HCT116 (cell line): ENCODE measurements at regions not wholly inside any gene's neighbourhood (a gene's known extent, or its start where the extent isn't known, plus 50 kb on each side); places are given as distances from the start of the nearest gene placed in this dataset.
A peak's percentile ranks its signal among the peaks of the same experiment; 100 is the strongest.

Experiments
- ATAC-seq: fragments of 200-7000 bp; cut with Tn5 transposase; 2 replicates; pipeline ENCODE4 v1.9.1; 2020; ENCODE audit warnings: mild to moderate bottlenecking, moderate library complexity
- BruUV-seq: library from RNA; stranded (reverse); fragments of 400-500 nt; replicated peaks from 2 replicates; lab custom pipeline; 2021; lab: Mats Ljungman, UMichigan
- CTCF ChIA-PET: fragments of 300-600 bp; sonication (Branson Sonifier 250); formaldehyde crosslinking; loops from one replicate; lab custom pipeline; 2021; ENCODE audit warnings: antibody characterized with exemption; lab: Charles Lee
- POLR2A ChIA-PET: fragments of 300-600, 350-600 bp; sonication (Branson Sonifier 250); formaldehyde crosslinking; loops from one replicate; lab custom pipeline; 2021; ENCODE audit warnings: antibody characterized with exemption; lab: Charles Lee
- RAD21 ChIA-PET, 2 experiments: fragments of 300-600 bp; sonication (Branson Sonifier 250); formaldehyde crosslinking; loops; one replicate each; lab custom pipeline; 2023; ENCODE audit warnings: low total read pairs in 2 of 2; ENCODE audit not compliant: uncharacterized antibody in 2 of 2, unreplicated experiment in 2 of 2, low non-redundant PET in 1 of 2; lab: Charles Lee
- DNase-seq: peaks from one replicate; pipeline ENCODE4 v3.0.0-alpha.2; 2010; ENCODE audit warnings: low read depth, low spot score
- H2AFZ ChIP-seq: fragments of 200-600 bp; shearing (Covaris generic), sonication (generic); 2 replicates; pipeline ENCODE4 v1.6.1; 2017; ENCODE audit warnings: low read depth, mixed run types, mixed read lengths, antibody characterized with exemption, low read length; ENCODE audit not compliant: poor library complexity, severe bottlenecking
- H3K27ac ChIP-seq: 2 replicates; pipeline ENCODE4 v1.5.1; 2012; ENCODE audit warnings: low read depth, low read length
- H3K27me3 ChIP-seq: fragments of 200-600 bp; sonication (generic); 2 replicates; pipeline ENCODE4 v1.6.1; 2016; ENCODE audit warnings: mixed run types, low read length, mixed read lengths; ENCODE audit not compliant: insufficient read depth
- H3K36me3 ChIP-seq, 2 experiments: fragments of 200-500 bp in 1 of 2; fragments of 200-600 bp in 1 of 2; sonication (Bioruptor generic) in 1 of 2; sonication (generic) in 1 of 2; 2 replicates each; pipeline versions ENCODE4 v1.5.1 to v1.6.1; 2014 to 2016; ENCODE audit warnings: low read length in 2 of 2, inconsistent platforms in 1 of 2, mixed read lengths in 1 of 2, mixed run types in 1 of 2; ENCODE audit not compliant: insufficient read depth in 2 of 2, control insufficient read depth in 1 of 2
- H3K4me1 ChIP-seq, 2 experiments: fragments of 200-600 bp in 1 of 2; sonication (generic) in 1 of 2; 2 replicates each; pipeline versions ENCODE4 v1.5.1 to v1.6.1; 2012 to 2017; ENCODE audit warnings: low read length in 2 of 2, inconsistent platforms in 1 of 2, mild to moderate bottlenecking in 1 of 2, mixed read lengths in 1 of 2, mixed run types in 1 of 2, moderate library complexity in 1 of 2; ENCODE audit not compliant: insufficient read depth in 2 of 2, control insufficient read depth in 1 of 2
- H3K4me2 ChIP-seq: fragments of 200-600 bp; sonication (generic); 2 replicates; pipeline ENCODE4 v1.6.1; 2017; ENCODE audit warnings: mixed run types, low read length, mixed read lengths
- H3K4me3 ChIP-seq, 2 experiments: fragments of 200-600 bp in 1 of 2; sonication (generic) in 1 of 2; replicated peaks in 1 of 2; 2 replicates each; pipeline ENCODE4 v1.5.1; 2011 to 2016; ENCODE audit warnings: low read length in 2 of 2, control low read depth in 1 of 2, low read depth in 1 of 2, mild to moderate bottlenecking in 1 of 2, mixed read lengths in 1 of 2, mixed run types in 1 of 2
- H3K79me2 ChIP-seq: fragments of 200-600 bp; sonication (generic); 2 replicates; pipeline ENCODE4 v1.6.1; 2017; ENCODE audit warnings: mild to moderate bottlenecking, mixed run types, low read length, moderate library complexity, mixed read lengths; ENCODE audit not compliant: insufficient read depth
- H3K9ac ChIP-seq: fragments of 200-600 bp; sonication (generic); 2 replicates; pipeline ENCODE4 v1.6.1; 2016; ENCODE audit warnings: low read length, mixed read lengths
- H3K9me2 ChIP-seq: fragments of 200-600 bp; sonication (generic), shearing (Covaris generic); 2 replicates; pipeline ENCODE4 v1.6.1; 2017; ENCODE audit warnings: mixed run types, mild to moderate bottlenecking, moderate library complexity; ENCODE audit not compliant: insufficient read depth
- H3K9me3 ChIP-seq, 2 experiments: fragments of 200-500 bp in 1 of 2; fragments of 200-600 bp in 1 of 2; sonication (Bioruptor generic) in 1 of 2; sonication (generic) in 1 of 2; 2 replicates each; pipeline ENCODE4 v1.6.1; 2014 to 2017; ENCODE audit warnings: low read length in 2 of 2, mixed read lengths in 2 of 2, inconsistent platforms in 1 of 2, low read depth in 1 of 2, mild to moderate bottlenecking in 1 of 2, mixed run types in 1 of 2, moderate library complexity in 1 of 2; ENCODE audit not compliant: control insufficient read depth in 1 of 2, insufficient read depth in 1 of 2
- H4K20me1 ChIP-seq: fragments of 200-600 bp; sonication (generic), shearing (Covaris generic); 2 replicates; pipeline ENCODE4 v1.6.1; 2017; ENCODE audit warnings: mixed run types, mild to moderate bottlenecking, moderate library complexity; ENCODE audit not compliant: insufficient read depth
- CTCF ChIP-seq, 3 experiments: fragments of 200-600 bp in 1 of 3; sonication (generic) in 1 of 3; IDR thresholded peaks in 2 of 3; conservative IDR thresholded peaks in 1 of 3; 2 replicates each; pipeline ENCODE4 v1.5.1; 2012 to 2017; ENCODE audit warnings: low read depth in 2 of 3, low read length in 2 of 3, antibody characterized with exemption in 1 of 3, borderline replicate concordance in 1 of 3, control low read depth in 1 of 3, mild to moderate bottlenecking in 1 of 3, mixed read lengths in 1 of 3, mixed run types in 1 of 3, moderate library complexity in 1 of 3; ENCODE audit not compliant: insufficient read depth in 1 of 3
- EGR1 ChIP-seq: IDR thresholded peaks from 2 replicates; pipeline ENCODE4 v1.6.1; 2012; ENCODE audit warnings: low read depth
- EZH2 ChIP-seq: fragments of 200-600 bp; sonication (generic); IDR thresholded peaks from 2 replicates; pipeline ENCODE4 v1.6.1; 2017; ENCODE audit warnings: antibody characterized with exemption, mixed run types
- FOSL1 ChIP-seq: IDR thresholded peaks from 2 replicates; pipeline ENCODE4 v1.6.1; 2012; ENCODE audit warnings: low read depth
- JUND ChIP-seq: IDR thresholded peaks from 2 replicates; pipeline ENCODE4 v1.6.1; 2012
- MAX ChIP-seq: IDR thresholded peaks from 2 replicates; pipeline ENCODE4 v1.6.1; 2012
- RAD21 ChIP-seq: IDR thresholded peaks from 2 replicates; pipeline ENCODE4 v1.6.1; 2012; ENCODE audit warnings: low read depth, mild to moderate bottlenecking
- TCF7L2 ChIP-seq: IDR thresholded peaks from 2 replicates; pipeline ENCODE4 v1.7.0; 2011; ENCODE audit warnings: borderline replicate concordance, inconsistent platforms; ENCODE audit not compliant: insufficient read depth, insufficient read length; ENCODE audit errors: extremely low read depth
- ZFX ChIP-seq: fragments of 450-650 bp; IDR thresholded peaks from 2 replicates; pipeline ENCODE4 v1.6.1; 2017
- intact Hi-C: fragments of 100-400 bp; cut with micrococcal nuclease; formaldehyde crosslinking; loops from 2 replicates; pipeline ENCODE4 v1.10.0; 2022
- TF ChIP-seq, protein P1 (sequence below): IDR thresholded peaks from 2 replicates; pipeline ENCODE4 v1.6.1; 2011; ENCODE audit warnings: mild to moderate bottlenecking, low read length, moderate library complexity; ENCODE audit not compliant: insufficient replicate concordance; ENCODE audit errors: extremely low read depth
- TF ChIP-seq, protein P2 (sequence below): IDR thresholded peaks from 2 replicates; pipeline ENCODE4 v1.6.1; 2012

DNA sequence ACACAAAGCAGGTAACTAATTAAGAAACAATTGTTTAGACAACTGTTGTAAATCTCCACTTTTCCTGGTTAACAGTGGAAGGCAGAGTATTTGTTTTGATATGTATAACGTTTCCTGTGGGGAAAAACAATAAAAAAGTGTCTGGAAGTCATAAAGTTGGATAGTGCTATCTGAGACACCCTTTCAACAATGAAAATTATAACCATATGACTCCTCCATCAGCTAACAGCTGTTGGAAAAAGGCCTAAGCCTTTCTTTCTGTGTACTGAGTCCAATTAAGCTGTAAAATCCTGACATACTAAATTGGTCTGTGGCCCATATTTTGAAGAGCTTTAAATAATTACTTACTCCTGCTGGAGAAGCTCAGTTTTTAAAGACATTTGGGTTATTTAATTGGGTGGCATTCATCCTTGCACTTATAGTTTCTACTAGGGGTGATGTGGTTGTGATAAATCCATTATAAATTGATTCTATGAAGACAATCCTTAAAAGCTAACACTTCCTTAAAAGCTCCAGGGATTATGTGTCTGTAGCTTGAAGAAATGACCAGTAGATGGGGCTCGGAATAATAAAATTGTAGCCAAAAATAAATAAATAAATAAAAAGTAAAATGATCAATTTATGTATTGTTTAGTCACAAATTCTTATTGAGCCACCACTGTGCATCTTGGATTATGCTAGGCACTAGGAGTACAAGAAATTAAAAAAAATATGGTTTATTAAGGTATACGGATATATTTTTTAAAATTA is 698.1 kb upstream of the NXPH2 start:
- Histone ChIP-seq H3K27ac (no peak overlapping the region), H3K4me1 (no peaks in the 10 kb centered on the region), H4K20me1 (no peaks in the 10 kb centered on the region), H3K9me3 (no peaks in the 10 kb centered on the region), H3K4me3 (no peak overlapping the region), H3K4me2 (no peak overlapping the region), H3K36me3 (no peaks in the 10 kb centered on the region), H3K9me2 (no peaks in the 10 kb centered on the region), H3K27me3 (no peaks in the 10 kb centered on the region), H3K79me2 (no peaks in the 10 kb centered on the region), H2AFZ (no peak overlapping the region), H3K9ac (no peak overlapping the region)
- TF ChIP-seq RAD21 (peak; percentile 53), CTCF (IDR thresholded peaks at IDR 0.05 in 2 of 3, conservative IDR thresholded peaks at IDR 0.05 in 1 of 3; ENCODE audit: borderline replicate concordance in 1 of 3, insufficient read depth in 1 of 3, low read depth in 2 of 3, low read length in 2 of 3) (peak; percentile 30 to 37 (median 31); a peak in 4 of 6 replicates), EZH2 (no peak)
- POLR2A ChIA-PET = no interaction called here
- RAD21 ChIA-PET = interaction anchor here in 1 of 2 experiments (0.6 kb wide), 1 partner anchor 211 kb away, joined by 3 read pairs; no protein-coding TSS in a partner anchor
- intact Hi-C loops = no loop called here
- no peak for DNase-seq
- CTCF ChIA-PET = interaction anchor here (0.7 to 1.2 kb wide), 5 partner anchors 9 to 1386 kb away, joined by 3 to 4 read pairs (median 3); no protein-coding TSS in a partner anchor
- BruUV-seq = no TSS peak
- no peak for ATAC-seq

DNA sequence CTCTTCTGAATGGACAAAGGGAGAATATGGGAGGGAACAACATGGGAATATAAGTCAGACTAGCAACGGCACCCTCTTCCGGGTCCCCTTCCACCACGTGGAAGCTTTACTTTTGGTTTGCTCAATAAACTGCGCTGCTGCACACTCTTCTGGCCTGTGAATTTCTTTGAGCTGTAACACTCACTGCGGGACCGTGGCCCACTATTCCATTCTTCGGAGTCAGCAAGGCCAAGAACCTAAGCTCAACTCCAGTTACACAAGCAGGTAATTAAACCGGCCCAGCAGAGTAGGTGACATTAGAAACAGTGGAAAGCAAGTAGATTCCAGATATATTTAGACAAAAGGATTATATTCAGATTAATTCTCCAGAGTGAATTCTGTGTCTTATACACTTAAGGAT is 697.4 kb upstream of the NXPH2 start:
- Histone ChIP-seq H3K4me1 (no peaks in the 10 kb centered on the region), H3K27ac (no peak overlapping the region), H3K27me3 (no peaks in the 10 kb centered on the region), H3K4me2 (no peak overlapping the region), H3K9me2 (no peaks in the 10 kb centered on the region), H4K20me1 (no peaks in the 10 kb centered on the region), H2AFZ (no peak overlapping the region), H3K9me3 (no peaks in the 10 kb centered on the region), H3K9ac (no peak overlapping the region), H3K4me3 (no peak overlapping the region), H3K36me3 (no peaks in the 10 kb centered on the region), H3K79me2 (no peaks in the 10 kb centered on the region)
- DNase-seq = no peak
- intact Hi-C loops = no loop called here
- ChIA-PET CTCF (interaction anchor here (0.7 to 0.9 kb wide), 2 partner anchors 8 to 37 kb away, joined by 3 read pairs; no protein-coding TSS in a partner anchor), POLR2A (no interaction called here), RAD21 (no interaction called here)
- no peak for ATAC-seq
- BruUV-seq = no TSS peak
- TF ChIP-seq EZH2 = no peak
- TF ChIP-seq TCF7L2 = no peak
- TF ChIP-seq FOSL1 = no peak
- TF ChIP-seq, protein P1, sequence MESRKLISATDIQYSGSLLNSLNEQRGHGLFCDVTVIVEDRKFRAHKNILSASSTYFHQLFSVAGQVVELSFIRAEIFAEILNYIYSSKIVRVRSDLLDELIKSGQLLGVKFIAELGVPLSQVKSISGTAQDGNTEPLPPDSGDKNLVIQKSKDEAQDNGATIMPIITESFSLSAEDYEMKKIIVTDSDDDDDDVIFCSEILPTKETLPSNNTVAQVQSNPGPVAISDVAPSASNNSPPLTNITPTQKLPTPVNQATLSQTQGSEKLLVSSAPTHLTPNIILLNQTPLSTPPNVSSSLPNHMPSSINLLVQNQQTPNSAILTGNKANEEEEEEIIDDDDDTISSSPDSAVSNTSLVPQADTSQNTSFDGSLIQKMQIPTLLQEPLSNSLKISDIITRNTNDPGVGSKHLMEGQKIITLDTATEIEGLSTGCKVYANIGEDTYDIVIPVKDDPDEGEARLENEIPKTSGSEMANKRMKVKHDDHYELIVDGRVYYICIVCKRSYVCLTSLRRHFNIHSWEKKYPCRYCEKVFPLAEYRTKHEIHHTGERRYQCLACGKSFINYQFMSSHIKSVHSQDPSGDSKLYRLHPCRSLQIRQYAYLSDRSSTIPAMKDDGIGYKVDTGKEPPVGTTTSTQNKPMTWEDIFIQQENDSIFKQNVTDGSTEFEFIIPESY = no peak
- TF ChIP-seq JUND = no peak
- TF ChIP-seq MAX = no peak
- no peak for TF ChIP-seq ZFX
- no peak for TF ChIP-seq CTCF (IDR thresholded peaks at IDR 0.05 in 2 of 3, conservative IDR thresholded peaks at IDR 0.05 in 1 of 3; ENCODE audit: borderline replicate concordance in 1 of 3, insufficient read depth in 1 of 3, low read depth in 2 of 3, low read length in 2 of 3)
- TF ChIP-seq, protein P2, sequence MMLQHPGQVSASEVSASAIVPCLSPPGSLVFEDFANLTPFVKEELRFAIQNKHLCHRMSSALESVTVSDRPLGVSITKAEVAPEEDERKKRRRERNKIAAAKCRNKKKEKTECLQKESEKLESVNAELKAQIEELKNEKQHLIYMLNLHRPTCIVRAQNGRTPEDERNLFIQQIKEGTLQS = no peak
- no peak for TF ChIP-seq EGR1
